ENCODE measurements at regions not wholly inside any gene's neighbourhood (a gene's known extent, or its start where the extent isn't known, plus 50 kb on each side); places are given as distances from the start of the nearest gene placed in this dataset.

DNA sequence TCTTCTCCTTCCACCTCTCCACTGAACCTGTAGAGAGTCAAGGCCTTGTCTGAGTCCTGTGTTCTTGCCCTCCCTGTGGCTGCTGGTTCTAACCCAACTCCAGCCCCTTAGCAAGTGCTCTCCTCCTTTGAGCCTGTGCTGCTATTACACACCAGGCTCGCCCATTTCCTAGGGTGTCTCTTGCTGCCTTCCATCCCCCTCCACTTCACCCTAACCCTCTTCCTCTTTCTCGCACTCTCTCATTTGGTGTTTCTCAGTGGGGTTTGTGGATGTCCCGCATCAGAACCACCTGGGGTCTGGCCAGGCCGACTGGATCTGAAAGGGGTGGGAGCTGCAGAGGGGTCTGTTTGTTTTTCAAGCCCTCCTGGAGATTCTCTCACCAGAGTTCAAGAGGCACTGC is 156.7 kb downstream of the SPRY1 start:
- TF ChIP-seq, protein P1, sequence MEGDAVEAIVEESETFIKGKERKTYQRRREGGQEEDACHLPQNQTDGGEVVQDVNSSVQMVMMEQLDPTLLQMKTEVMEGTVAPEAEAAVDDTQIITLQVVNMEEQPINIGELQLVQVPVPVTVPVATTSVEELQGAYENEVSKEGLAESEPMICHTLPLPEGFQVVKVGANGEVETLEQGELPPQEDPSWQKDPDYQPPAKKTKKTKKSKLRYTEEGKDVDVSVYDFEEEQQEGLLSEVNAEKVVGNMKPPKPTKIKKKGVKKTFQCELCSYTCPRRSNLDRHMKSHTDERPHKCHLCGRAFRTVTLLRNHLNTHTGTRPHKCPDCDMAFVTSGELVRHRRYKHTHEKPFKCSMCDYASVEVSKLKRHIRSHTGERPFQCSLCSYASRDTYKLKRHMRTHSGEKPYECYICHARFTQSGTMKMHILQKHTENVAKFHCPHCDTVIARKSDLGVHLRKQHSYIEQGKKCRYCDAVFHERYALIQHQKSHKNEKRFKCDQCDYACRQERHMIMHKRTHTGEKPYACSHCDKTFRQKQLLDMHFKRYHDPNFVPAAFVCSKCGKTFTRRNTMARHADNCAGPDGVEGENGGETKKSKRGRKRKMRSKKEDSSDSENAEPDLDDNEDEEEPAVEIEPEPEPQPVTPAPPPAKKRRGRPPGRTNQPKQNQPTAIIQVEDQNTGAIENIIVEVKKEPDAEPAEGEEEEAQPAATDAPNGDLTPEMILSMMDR (IDR thresholded peaks at IDR 0.05), result no peak
- TF ChIP-seq POLR2A (IDR thresholded peaks at IDR 0.05), result no peak
